Tibial nerve (tissue), 4 donors: ENCODE measurements at regions not wholly inside any gene's neighbourhood (a gene's known extent, or its start where the extent isn't known, plus 50 kb on each side); places are given as distances from the start of the nearest gene placed in this dataset.

Experiments used
- CTCF ChIP-seq, 5 experiments: fragments of 200-600 bp in 3 of 5; fragments of 450-650 bp in 2 of 5; sonication (generic) in 3 of 5; IDR thresholded peaks; one replicate each; pipeline ENCODE4 v1.5.1; 2016 to 2019; ENCODE audit warnings: antibody characterized with exemption in 5 of 5, mild to moderate bottlenecking in 3 of 5, moderate library complexity in 2 of 5
- EP300 ChIP-seq, 2 donors: sonication (generic); formaldehyde crosslinking; IDR thresholded peaks; one replicate each; pipeline ENCODE4 v1.6.1; 2017; ENCODE audit warnings: antibody characterized with exemption in 2 of 2, mild to moderate bottlenecking in 1 of 2
- POLR2A ChIP-seq, 2 donors: fragments of 450-650 bp; IDR thresholded peaks; one replicate each; pipeline ENCODE4 v1.6.1; 2017; ENCODE audit warnings: antibody characterized with exemption in 2 of 2, mild to moderate bottlenecking in 2 of 2, moderate library complexity in 2 of 2

GRCh38 chr3:150249779-150250470 is 158.2 kb upstream of the TSC22D2 start:
- no peak for TF ChIP-seq CTCF (IDR thresholded peaks at IDR 0.05)
- no peak for TF ChIP-seq POLR2A (IDR thresholded peaks at IDR 0.05)
- TF ChIP-seq EP300 (IDR thresholded peaks at IDR 0.05): no peak
